ENCODE measurements at regions not wholly inside any gene's neighbourhood (a gene's known extent, or its start where the extent isn't known, plus 50 kb on each side); places are given as distances from the start of the nearest gene placed in this dataset.

DNA sequence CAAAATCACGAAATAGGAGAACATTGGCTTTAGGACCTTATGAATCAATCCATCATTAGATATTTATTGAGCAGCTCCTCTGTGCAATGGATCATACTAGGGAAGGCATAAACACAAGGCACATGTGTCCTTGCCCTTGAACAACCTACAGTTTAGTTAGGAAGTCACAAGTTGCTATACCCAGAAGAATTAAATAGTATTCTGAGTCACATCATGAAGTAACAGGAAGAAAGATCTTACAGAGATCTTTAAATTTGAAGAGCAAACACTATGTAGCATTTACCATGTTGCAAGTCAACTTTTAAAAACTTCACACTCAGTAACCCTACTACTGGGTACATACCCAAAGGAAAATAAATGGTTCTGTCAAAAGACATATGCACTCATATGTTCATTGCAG is 355.2 kb upstream of the SLC14A2 start:
- DNase-seq (ENCODE audit: low read depth in 1 of 2, low spot score in 1 of 2), result no peak

DNA sequence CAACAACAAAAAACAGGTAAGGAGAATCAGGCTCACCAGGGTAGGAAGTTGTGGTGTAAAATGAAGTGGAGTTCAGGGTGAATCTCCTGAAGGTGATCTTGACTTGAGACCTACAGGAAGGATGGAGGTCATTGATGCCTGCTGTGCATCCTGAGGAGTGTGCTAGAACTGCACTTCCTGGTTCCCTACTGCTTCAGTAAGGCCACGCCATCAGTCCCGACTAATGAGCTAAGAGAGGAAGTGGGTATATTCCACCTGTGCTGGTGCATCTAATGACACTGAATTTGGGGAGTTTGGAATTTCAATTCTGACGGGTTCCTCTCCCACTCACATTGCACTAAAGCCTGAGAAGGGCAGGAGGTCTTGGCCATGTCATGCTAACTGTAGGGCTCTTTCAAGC is 349.3 kb upstream of the SLC14A2 start:
- DNase-seq (ENCODE audit: low read depth in 1 of 2, low spot score in 1 of 2), result no peak

DNA sequence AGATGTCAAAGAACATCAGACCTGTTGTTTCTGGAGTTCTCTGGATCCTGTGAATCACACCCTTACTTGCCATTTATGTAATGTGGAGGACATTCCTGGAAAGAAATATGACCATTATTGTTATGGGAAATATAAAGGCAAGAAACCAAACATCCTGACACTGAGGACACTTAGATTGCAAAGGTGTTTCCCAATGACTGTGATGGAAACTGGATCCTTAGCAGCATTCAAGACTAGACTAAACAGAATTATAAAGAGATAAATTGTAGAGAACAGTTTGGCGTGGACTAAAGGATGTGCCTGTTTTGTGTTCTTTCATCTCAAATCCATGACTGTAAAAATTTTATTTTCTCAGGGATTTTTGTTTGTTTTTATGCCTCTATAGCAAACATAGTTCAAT is 347.7 kb upstream of the SLC14A2 start:
- DNase-seq (ENCODE audit: low read depth in 1 of 2, low spot score in 1 of 2), result no peak

DNA sequence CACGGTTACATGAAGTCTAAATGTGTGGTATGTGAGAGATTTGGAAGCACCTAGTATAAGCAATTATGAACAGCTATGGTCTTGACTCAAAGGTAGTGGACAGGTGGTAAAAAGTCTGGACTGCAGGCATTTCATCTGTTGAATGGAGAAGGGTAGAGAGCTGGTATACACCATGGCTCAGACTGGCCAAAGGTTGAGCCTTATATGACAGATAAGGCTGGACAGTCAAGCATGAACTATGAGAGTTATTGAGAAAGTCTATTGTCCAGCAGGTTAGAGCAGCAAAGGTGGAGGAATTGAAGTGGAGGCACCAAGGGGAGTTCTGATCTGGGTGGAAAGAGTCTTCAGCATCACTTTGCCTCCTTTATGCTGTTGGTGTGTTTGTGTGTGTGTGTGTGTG is 346.7 kb upstream of the SLC14A2 start:
- no peak for DNase-seq (ENCODE audit: low read depth in 1 of 2, low spot score in 1 of 2)

DNA sequence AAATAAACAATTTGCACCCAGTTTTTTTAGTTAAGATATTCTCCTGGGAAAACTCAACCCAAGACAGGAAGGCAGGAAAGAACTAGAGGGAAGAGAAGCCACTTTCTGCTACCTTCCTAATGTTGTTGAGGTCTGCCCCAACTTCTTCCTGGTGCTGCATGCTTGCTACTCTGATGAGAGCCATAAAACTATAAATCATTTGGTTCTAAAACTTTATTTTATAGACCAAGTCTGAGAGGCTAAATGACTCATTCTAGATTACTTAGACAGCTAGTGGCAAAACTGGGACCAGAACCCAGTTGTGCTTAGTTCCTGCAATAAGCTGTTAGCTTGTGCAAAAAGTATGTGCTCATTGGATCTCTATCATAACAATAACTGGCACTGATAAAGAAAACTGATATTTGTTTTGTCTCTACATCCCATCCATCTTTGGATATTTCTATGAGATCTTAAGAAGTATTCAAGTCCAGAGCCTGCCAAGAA is 344.9 kb upstream of the SLC14A2 start:
- no peak for DNase-seq (ENCODE audit: low read depth in 1 of 2, low spot score in 1 of 2)

DNA sequence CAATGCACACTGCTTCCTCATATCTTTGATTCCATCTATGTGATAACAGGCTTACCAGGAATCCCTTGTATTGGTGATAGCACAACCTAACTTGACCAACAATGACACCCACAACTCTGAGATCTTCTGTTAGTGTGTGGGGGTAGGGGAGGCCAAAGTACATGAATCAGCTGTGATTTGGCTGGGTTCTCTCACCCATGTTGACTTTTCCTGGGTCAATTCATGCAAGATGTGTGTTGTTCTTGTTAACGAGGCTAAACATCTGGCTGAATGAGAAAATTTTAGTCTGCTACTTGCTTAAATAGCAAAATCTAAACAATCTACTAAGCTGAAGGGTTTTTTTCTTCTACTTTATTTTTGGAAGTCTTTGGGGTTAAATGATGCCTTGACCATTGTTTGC is 341.2 kb upstream of the SLC14A2 start:
- no peak for DNase-seq (ENCODE audit: low read depth in 1 of 2, low spot score in 1 of 2)

DNA sequence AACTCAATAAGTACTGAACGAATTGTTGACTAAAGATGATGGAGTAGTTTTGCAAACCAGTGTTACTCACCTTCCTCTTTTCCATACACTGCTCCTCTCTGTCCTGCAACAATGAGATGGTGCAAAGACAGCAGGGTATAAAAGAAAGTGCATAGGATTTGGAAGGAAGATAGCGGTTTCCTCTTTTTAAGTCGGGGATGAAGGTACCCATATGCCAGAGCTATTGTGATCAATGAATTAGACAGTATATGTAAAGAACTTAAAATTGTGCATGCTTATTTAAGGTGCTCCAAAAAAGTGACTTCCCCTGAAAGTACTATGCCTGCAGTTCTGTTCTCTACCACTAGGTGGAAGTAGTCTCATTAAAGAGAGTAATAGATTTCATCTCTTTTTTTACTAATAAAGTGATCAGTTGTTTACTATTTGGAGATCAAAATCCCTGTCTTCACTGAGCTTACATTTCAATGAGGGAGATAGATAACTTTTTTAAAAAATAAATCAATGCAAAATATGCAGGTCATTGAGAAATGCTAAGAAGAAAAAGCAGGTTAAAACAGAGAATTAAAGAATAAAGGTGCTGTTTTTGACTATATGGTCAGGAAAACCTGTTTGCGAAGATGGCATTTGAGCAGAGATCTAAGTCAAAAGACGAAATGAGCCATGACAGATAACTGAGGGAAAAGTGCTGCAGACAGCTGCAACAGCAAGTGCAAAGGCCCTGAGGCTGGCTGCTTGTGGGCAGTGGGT is 339.7 kb upstream of the SLC14A2 start:
- no peak for DNase-seq (ENCODE audit: low read depth in 1 of 2, low spot score in 1 of 2)

DNA sequence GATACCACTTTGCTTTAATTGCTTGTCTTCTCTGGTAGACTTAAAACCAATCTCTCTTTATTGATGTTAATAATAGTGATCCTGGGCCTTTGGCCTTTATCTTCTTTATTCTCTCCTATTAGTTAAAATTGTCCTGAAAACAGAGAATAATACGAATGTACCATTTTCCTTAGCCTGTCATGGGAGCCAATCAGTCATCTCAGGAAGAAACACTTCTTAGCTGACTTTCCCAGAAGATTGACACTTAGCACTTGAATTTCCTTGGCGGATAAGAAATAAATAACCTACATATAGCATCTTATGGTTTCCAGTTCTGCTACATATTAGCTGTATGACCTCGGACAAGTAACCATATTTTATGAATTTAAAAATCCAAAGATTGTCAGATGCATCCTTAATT is 338.4 kb upstream of the SLC14A2 start:
- DNase-seq (ENCODE audit: low read depth in 1 of 2, low spot score in 1 of 2), result no peak

DNA sequence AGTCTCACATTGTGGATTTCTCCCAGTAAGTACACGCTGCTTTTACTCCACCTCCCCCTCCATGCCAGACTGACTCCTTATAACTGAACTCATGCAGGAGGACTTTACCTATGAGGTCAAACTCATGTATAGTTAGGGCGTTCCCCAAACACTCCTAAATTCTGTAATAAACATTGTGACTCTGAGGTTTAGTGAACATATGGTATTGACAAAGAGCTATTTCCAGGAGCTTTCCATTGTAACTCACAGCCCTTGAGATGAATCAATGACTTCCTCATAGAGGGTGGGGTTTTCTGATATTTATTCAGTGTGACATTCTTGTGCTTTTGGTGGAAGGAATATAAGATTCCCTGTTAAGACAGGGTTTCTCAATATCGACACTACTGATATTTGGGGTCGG is 337.4 kb upstream of the SLC14A2 start:
- no peak for DNase-seq (ENCODE audit: low read depth in 1 of 2, low spot score in 1 of 2)

DNA sequence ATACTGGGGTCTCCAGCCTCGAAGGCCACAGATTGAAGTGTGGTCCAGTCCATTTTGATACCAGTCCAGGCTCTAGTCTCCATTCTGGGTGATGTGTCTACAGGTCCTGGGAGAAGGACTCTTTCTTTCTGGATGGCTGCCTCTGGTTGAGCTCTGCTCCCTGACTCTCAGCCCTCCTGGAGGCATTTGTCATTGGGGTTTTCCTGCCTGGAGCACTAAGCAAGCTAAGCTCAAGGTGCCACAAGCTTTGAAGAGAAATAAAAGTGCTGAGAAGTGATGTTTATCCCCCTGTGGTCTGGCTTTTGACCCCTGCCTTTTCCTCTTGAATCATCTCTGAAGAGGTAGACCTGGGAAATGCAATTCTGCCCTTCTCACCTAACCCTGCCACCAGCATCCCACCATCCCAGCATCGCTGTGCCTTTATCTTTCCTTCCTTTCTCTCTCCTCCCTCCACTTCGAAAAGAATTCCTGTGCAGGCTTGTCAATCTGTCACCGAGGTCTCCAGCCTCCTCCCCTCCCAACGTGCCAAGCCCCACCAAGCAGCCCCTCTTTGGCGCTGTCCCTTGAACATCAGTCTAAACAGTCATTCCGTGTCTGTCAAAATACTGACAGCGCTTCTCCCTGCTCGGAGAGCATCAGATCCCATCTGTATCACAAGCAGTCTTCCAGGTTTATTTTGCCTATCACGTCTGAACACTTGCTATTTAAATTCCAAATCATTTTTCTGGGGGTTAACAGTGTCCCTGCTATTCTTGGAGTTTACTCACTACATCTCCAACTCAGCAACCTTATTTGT is 334.6 kb upstream of the SLC14A2 start:
- DNase-seq (ENCODE audit: low read depth in 1 of 2, low spot score in 1 of 2), result no peak

DNA sequence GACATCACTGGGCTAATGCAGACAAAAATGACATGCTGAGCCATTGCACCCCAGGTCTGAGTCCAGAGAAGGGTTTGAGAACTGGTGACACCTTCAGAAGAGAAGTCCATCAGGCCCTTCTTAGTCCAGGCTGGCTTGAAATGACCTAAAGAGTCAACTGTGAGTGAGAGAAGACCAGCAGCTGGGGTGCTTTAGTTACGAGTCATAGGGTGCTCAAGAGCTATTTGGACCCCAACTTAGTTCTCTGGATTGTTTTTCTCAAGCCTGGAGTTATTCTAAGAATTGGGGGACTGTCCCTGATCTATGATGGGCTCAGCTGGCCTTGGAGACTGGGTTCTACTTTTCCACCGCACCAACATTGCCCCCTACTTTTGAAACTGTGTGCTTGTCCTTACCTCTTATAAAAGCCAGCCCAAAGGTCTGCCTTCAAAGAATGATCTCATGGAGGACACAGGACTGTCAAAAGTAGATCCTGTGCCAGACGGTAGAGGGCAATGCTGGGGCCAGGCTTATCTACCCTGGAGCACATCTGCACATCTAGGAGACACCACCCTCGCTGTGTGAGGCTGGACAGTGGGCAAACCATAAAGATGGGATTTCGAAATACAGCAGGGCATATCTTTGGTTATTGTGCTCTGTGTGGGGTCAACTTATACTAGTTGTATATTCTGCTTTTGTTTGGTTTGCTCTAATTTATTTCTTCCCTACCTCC is 333.0 kb upstream of the SLC14A2 start:
- no peak for DNase-seq (ENCODE audit: low read depth in 1 of 2, low spot score in 1 of 2)

DNA sequence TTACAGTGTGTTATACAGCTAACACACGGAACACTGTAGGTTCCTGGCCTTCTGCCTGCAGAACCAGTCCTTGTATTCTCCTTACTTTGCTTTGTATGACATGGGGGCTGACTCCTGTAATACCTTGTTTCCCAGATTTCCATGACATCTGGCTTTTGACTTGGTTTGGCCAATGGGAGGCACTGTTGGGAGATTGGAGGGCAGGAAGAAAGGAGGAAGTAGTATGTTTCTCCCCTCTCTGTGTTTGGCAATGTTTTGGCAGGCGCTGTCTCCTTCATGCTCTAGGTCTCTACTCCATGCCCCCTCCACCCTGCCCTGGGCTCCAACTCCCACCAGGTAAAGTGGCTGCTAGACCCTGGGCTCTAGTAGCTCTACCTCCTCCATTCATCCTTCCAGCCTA is 331.1 kb upstream of the SLC14A2 start:
- DNase-seq (ENCODE audit: low read depth in 1 of 2, low spot score in 1 of 2), result no peak

DNA sequence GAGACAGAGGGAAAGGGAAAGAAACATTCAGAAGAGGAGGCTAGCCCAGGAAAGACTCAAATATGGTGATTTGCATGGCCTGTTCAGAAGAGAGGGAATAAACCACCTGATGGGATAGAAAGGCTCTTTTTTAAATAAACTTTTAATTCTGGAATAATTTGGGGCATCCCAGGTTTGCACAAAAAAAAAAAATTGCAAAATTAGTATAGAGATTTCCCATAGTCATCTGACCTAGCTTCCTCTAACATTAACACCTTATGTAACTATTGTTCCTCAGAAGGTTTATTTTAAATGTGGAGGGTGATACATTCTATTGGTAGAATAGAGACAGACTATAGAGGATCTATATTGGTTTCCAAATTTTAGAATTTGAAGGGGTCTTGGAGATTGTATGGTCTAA is 330.4 kb upstream of the SLC14A2 start:
- no peak for DNase-seq (ENCODE audit: low read depth in 1 of 2, low spot score in 1 of 2)

DNA sequence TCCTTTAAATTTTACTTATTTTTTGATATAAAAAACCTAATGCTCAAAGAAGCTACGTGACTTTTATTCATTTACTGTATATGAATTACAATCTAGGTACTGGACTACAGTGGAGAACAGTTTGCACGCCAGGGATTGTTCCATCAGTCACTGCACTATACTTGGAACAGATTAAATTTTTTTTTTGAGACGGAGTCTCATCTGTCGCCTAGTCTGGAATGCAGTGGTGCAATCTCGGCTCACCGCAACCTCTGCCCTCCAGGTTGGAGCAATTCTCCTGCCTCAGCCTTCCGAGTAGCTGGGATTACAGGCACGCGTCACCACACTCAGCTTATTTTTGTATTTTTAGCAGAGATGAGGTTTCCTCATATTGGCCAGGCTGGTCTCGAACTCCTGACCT is 330.0 kb upstream of the SLC14A2 start:
- DNase-seq (ENCODE audit: low read depth in 1 of 2, low spot score in 1 of 2), result no peak

DNA sequence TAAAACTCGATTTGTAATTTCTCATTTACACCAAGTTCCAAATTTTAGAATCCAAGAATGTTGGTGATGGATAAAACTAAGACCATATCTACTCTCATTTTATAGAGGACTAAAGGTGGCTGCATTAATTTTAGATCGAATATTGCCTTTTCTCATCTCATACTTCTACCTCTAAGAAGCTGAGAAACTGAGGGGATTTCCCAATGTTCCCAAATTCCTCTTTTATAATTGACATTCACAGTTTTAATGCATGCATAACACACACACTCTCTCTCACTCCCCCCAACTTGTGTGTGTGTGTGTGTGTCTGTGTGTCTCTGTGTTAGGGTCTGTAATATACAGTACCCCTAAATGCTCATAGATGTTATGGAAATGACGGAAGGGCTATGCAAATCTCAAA is 328.8 kb upstream of the SLC14A2 start:
- DNase-seq (ENCODE audit: low read depth in 1 of 2, low spot score in 1 of 2), result no peak

DNA sequence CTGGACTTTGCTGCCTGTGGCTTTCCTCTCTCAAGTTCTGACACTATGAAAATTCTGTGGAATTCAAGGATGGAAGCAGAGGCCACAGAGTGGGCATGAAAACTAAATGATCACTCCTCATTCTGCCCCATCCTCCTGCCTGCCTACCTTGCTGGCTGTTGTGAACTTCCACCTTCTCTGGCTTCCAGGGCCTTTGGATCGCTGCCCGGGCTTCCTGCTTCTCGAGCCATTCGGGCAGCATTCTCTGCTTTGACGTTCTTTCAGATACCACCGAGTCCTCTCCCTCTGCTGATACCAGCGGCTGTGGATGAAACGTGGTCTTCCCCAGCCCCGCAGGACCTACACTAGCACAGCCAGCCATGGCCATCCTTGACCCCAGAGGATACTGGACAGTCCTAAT is 327.7 kb upstream of the SLC14A2 start:
- no peak for DNase-seq (ENCODE audit: low read depth in 1 of 2, low spot score in 1 of 2)

DNA sequence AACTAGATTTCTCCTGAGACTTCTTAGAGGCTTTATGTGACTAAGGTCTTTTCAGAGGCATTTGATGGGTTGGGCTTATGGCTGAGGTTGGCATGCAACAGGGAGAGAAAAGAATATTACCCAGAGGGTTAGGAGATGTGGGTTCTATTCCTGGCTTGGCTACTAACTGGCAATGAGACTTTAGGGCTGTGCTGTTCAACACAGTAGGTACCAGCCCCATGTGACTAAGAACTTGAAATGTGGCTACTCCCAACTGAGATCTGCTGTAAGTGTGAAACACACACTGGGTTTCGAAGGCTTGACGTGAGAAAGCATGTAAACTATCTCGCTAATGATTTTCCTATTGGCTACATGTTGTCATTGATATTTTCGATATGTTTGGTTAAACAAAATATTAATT is 324.9 kb upstream of the SLC14A2 start:
- DNase-seq (ENCODE audit: low read depth in 1 of 2, low spot score in 1 of 2), result no peak

DNA sequence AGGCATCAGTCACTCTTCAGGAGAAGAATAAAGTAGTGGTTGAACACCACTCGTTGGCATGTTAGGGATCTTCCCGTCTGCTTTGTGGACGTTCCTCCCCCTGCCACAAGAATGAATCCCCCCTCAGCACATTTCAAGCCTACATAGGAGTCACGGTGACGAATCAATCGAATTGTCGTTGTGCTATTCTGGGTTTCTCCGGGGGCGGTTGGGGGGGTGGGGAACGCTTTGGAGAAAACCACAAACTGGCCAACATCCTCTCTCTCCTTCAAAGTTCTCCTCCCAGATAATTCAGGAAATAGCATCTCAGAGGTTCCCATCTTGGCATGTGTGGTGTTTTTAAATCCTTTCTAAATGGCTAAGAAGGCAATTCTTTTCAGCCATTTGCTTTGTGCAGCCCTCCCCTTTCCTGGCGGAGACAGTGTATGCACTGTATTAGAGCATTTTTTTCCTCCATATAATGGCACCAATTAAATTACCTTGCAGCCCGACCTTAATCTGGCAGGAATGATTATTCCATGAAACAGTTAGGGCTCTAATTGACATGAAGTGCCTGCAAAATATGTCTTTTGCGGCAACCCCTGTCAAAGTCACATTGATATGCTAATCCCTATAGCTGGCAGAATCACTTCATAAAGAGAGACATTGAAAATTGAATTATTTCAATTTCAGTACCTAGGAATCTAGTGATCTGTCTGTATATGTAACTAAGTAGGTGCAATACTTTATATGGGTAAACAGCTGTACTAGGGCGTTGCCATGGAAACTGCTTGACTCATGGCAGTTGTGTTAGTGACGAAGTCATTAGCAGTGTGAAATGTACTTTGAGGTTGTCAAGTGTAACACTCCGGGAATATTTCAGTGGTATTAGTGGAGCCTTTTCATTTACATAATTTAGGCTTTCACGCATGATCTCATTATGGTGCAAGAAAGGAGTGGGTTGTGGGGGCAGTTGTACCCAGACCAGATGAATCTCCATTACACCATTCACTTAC is 323.4 kb upstream of the SLC14A2 start:
- DNase-seq (ENCODE audit: low read depth in 1 of 2, low spot score in 1 of 2), result no peak

DNA sequence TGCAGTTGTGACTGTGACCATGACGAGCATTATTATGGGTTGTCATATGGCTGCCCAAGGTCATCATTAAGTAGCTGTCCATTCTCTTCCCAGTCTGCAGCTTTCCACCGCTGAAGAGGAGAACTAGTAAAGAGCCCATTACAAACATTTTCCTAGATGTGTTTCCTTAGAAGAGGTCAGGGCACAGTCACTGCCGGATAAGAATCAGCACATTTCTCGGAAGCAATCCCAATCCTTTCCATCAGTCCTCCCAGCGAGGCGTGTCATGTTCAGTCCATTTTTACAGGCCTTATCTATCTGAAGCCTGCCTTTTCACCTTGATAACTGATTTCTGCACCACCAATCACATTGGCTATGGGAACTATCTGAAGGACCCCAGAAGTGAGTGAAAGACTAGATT is 319.9 kb upstream of the SLC14A2 start:
- no peak for DNase-seq (ENCODE audit: low read depth in 1 of 2, low spot score in 1 of 2)

DNA sequence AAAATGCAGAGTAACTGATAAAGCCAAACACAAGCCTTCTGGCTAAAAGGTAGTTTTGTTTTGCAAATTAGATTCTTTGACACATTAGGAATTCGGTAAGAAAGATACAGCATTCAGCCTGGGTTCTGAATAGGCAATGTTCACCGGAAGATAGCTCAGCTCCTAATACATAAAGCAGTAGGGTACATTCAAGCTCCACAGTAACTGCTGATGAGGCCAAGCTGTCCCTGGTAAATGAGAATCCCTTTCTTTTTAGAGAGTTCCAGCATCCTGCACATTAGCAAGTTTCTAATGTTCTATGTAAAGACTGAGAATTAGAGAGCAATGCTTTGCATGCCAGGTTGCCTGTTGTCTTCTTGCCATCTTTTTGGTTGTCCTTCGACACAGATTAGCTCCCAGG is 316.3 kb upstream of the SLC14A2 start:
- DNase-seq (ENCODE audit: low read depth in 1 of 2, low spot score in 1 of 2), result no peak

DNA sequence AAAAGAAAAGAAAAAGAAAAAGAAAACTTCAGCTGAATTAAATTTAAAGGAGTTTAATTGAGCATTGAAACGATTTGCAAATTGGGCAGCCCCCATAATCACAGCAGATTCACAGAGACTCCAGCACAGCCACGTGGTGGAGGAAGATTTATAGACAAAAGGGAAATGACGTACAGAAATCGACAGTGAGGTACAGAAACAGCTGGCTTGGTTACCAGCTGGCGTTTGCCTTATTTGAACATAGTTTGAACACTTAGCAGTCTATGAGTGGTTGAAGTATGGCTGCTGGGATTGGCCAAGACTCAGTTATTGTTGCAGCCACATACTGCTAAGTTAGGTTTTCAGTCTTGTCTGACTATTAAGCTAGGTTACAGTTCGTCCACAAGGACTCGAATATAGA is 312.2 kb upstream of the SLC14A2 start:
- DNase-seq (ENCODE audit: low read depth in 1 of 2, low spot score in 1 of 2), result no peak

Measured in stimulated activated CD4-positive, alpha-beta T cell treated with anti-CD3 and anti-CD28 coated beads, Interleukin-15, amount 100 ng/mL, for 1 hour (primary cell).